NCI-H748 (cell line): ENCODE measurements at regions not wholly inside any gene's neighbourhood (a gene's known extent, or its start where the extent isn't known, plus 50 kb on each side); places are given as distances from the start of the nearest gene placed in this dataset.
"Not testable (repeated sequence)": the region's sequence is repeated elsewhere in the genome, so short reads cannot be mapped to it uniquely, and the experiment has no call there.

Experiments
- DNase-seq: peaks from one replicate; lab custom pipeline; 2025; ENCODE audit not compliant: unreplicated experiment; lab: John Stamatoyannopoulos, UW

DNA sequence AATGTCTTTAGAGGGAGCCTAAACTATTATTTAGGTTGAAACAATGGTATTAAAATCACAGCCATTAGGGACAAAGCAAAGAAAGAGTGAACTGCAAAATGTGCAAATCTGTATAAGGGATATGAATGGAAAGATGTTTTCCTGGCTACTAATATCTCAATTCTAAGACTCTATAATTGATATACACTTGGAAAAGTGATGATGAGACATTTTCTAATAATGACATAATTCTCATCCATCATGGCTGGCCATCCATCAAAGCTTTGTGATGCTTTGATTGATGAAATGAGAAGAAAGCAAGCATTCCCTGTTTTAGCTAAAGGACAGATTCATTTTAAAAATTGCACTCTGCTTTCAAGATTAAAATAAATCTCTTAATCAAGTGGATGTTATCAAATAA, 965.5 kb upstream of the IGFBP7 start:
- DNase-seq, result no peak

DNA sequence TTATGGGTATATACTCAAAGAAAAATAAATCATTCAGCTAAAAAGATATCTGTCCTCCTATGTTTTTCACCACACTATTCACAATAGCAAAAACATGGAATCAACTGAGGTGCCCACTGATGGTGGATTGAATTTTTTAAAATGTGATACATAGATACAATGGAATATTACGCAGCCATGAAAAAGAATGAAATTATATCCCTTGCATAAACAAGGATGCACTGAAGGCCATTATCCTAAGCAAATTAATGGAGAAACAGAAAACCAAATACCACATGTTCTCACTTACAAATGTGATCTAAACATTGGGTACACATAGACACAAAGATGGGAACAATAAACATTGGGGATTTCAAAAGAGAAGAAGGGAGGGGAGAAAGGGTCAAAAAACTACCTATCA, 964.2 kb upstream of the IGFBP7 start:
- no peak for DNase-seq

DNA sequence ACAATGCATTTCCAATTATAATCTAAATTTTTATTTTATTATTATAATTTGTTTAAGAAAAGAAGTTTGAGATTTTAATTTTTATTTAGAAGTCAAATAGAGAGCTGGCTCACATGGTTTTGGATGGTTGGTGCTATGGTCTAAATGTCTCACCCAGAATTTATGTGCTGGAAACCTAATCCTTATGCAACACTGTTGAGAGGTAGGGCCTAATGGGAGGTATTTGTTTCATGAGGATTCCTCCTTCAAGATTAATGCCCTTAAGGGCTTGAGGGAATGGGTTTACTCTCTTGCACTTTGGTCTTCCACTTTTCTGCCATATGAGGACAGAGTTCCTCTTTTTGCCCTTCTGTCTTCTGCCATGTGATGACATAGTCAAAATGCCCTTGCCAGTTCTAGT, 960.5 kb upstream of the IGFBP7 start:
- no peak for DNase-seq

DNA sequence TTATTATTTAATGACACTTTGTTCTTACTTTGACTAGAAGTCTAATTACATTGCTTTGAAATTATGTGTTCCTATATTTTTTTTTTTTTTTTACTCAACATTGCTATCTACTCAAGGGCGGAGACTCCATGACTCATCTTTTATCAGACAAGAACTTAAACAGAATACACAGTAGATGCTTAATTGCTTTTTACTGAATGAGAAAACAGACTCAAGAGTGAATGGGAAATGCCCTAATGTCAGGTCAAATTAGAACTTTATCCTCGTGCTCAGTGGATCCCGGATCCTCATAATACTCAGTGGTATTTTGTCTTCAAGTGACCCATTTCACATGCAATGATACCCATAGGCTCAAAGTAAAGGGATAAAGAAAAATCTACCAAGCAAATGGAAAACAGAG, 954.5 kb upstream of the IGFBP7 start:
- DNase-seq, result no peak

DNA sequence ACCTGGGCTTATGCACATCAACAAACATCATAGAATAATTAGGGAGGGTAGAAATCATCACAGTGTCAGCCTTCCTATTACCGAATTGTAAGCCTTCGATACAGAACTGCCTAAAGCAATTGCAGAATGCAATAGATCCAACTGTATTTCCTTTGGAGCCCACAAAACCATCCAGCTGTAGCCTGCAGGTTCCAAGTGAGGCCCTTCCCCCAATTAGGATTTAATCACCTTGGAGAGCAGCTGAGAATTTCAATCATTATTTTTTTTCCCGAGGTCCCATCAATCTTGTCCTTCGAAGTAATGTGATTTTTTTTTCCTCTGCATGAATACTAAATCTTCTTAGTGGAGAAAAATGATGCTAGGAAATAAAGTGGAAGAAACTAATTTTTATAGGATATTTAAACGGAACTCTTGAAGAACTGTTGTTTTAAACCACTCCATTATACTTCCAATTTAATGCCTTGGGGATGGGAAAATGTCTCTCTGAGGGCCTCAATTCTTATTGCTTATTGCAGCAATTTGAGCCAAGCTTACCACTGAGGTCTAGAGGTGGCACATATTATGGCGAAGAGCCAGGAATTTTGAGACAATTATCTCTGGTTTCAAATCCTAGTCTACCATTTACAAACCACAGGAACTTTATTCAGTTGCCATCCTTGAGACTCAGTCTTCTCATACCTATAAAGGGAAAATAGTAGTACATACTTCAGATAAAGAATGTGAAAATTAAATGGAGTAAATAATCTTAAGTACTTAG, 953.4 kb upstream of the IGFBP7 start:
- no peak for DNase-seq

DNA sequence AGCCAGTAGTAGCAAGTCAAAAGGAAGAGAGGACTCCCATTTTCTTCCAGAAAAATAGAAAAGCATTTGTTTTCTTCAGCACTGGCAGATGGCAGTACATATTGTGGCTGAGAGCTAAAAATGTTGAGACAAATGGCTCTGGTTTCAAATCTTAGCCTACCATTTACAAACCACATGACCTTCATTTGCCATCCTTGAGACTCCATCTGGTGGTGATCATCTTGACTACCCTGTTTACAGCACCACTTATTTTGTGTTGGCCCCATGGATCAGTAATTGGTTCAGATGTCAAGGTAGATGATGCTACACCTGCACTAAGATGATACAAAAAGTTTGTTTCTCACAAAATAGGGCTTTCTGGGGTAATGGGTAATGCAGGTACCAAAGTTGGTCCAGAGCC, 951.8 kb upstream of the IGFBP7 start:
- DNase-seq, result no peak

DNA sequence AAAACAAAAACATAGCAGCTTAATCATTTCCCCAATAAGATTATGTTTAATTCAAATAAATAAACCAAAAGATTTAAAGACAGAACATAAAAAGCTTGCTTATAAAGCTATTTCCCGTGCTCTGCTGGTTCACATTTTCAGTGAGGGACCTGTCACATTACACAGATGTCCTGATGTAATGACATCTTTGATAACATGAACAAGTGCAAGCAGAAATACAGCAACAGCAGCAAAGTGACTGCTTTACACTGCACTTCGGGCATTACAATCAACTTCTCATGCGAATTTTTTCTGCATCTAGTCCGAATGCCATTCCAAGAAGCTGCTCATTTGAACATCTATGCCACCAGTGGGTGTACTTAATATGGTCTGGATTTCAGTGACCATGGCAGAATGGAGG, 940.3 kb upstream of the IGFBP7 start:
- no peak for DNase-seq

DNA sequence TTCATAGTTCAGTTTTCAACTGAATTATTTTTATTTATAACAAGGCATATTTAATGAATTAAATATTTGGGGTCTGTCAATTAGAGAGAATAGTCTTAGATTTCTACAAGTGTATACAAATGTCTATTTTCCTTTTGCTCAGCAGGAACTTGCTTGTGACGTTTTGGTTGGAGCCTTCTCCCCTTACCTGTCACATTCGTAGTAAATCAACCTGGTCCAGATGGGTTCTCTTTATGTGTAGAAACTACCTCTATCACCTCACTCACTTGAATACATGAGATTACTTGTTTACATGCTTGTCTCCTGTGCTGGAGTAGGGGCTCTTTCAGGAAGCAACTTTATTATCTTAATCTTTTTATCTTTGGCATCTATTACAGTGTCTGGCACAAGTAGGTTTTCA, 938.3 kb upstream of the IGFBP7 start:
- no peak for DNase-seq

DNA sequence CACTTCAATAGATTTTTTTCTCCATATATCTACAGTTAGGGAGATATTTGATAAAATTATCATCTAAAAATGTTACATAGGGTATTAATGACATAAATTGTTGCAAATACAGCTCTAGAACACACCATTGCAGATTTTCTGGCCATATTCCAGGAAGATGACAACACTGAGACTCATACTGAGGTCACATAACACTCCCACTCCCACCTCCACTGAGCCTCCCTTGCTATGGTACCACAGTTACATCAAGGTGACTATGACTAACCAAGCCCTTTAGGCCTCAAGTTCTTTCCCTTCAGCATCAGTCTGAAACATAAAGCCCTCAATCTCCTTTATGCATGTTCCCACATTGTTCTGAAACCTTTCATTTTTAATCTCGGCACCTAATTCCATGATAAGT, 932.0 kb upstream of the IGFBP7 start:
- no peak for DNase-seq

DNA sequence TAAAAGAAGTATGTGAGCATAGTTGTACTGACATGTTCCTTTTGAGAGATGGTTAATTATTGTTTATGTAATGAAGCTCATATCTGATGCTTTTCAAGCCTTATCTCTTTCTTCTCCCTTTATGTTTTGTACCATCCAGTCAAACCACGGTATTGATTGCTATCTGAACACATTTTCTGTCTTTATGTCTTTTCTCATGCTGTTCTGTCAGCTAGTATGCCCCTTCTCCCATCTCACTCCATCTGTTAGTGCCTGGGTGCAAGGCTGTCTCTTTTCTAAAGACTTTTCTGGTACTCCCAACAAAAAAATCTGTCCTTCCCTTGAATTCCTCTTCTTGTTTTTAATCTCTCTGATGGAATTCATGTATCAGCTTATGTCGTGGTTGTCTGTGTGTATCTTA, 883.8 kb upstream of the IGFBP7 start:
- DNase-seq, result no peak

DNA sequence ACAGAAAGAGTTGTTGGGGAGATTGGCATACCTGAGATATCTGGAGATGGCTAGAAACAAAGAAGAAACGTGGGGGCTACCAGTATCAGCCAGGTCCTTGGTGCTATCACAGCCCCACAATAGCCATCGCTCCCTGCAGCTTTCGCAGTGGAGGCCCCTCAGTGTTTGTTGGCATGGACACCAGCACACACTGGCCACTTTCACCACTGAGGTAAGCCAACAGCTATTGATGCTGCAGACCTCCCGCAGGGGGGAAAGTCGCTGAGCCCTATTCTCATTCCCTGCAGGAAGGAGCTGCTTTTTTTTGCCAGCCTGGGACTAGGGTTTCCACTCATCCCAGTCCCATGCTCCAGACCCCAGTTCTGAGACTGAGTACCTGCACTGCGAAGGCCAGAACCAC, 879.2 kb upstream of the IGFBP7 start:
- no peak for DNase-seq

DNA sequence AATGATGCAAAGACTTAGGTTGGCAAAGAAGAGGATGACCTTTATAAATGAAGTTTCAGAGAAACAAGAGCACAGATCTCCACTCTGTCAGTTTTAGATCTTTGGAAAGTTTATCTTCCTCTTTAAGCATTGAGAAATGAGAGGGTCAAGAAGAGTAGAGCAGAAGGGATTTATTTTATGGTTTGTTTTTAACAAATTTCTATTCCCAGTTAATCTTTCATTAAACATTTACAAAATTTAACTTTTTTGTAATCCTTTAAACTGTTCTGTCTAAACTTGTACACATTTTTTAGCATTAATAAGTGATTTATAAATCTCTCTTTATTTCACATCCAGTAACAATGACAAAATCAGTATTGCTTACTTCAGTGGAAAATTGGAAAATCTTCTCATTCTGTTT, 875.0 kb upstream of the IGFBP7 start:
- DNase-seq, result no peak

DNA sequence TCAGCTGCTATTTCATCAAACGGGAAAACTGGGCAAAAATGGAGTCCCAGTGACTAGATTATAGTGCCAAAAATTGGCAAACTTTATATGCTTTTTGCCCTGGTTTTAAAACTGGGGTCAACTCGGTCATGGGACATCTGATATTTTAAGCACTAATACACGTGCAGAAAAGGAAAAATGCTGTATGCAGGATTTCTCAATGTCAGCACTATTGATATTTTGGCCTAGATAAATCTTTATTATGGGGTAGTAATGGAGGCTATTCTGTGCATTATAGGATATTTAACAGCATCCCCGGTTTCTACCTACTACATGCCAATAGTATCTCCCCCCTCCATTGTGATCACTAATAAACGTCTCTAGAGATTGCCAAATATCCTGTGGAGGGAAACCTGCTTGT, 870.9 kb upstream of the IGFBP7 start:
- DNase-seq, result no peak

DNA sequence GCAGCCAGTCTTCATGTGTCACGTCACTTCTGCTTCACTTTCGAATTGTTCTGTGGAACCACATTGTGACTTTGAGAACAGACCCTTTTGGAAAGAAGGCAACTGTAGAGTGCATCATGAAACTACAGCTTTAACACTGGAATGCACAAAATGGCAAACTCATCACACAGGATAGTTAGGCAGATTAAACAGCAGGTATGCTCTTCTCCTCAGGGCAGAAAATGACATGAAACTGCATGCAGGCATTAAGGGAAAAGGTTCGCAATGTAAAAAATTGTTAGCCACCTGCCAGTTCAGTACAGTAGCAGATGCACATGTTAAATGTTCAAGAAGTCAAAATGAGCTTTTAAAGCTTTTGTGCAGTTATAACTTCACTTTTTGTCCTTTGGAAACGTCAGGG, 864.6 kb upstream of the IGFBP7 start:
- DNase-seq, result no peak

DNA sequence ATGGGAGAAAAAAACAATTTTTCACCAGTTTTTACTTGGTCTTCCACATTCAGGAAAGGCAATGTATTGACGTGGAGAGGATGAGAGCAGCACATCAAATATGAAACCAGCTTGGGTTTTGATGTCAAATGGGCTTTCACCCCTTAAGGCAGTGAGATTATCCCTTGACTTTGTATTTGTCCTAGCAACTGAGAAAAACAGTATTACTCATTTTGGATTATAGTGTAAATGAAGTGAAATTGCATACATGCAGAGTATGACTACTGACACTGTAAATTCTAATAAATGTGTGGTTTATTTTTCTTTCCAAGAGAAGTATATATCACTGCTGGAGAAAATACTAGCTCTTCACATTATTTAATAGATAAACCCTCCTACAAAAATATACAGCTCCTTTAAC, 863.6 kb upstream of the IGFBP7 start:
- DNase-seq, result no peak

DNA sequence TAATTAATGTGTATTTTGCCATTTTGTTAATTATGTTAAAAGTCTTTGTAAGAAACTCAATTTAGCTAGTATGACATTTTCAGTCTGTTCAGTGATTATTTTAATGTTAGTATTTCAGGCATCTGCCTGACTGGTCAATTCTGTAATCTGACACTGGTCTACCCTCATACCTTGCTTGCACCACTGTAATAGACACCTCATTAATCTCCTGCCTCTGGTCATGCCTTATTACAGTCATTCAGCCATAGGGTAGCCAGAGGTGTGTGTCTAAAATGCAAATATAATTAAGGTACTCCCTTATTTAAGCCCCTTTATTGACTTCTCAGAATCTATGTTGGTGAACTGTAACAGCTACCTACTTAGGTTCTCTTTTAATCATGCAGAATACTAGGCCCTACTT, 861.1 kb upstream of the IGFBP7 start:
- DNase-seq, result no peak

DNA sequence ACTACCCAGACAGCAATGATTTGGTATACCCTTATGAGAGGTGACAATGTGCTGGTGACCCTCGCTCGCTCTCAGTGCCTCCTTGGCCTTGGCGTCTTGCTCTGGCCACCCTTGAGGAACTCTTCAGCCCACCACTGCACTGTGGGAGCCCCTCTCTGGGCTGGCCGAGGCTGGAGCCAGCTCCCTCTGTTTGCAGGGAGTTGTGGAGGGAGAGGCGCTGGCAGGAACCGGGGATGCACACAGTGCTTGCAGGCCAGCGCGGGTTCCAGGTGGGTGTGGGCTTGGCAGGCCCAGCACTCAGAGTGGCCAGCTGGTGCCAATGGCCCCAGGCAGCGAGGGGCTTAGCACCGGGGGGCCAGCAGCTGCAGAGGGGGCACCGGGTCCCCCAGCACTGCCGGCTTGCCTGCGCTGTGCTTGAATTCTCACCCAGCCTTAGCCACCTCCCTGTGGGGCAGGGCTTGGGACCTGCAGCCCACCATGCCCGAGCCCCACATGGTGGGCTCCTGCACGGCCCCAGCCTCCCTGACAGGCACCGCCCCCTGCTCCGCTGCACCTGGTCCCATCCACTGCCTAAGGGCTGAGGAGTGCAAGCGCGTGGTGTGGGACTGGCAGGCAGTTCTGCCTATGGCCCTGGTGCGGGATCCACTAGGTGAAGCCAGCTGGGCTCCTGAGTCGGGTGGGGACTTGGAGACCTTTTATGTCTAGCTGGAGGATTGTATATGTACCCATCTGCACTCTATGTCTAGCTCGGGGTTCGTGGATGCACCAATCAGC, 857.0 kb upstream of the IGFBP7 start:
- no peak for DNase-seq

DNA sequence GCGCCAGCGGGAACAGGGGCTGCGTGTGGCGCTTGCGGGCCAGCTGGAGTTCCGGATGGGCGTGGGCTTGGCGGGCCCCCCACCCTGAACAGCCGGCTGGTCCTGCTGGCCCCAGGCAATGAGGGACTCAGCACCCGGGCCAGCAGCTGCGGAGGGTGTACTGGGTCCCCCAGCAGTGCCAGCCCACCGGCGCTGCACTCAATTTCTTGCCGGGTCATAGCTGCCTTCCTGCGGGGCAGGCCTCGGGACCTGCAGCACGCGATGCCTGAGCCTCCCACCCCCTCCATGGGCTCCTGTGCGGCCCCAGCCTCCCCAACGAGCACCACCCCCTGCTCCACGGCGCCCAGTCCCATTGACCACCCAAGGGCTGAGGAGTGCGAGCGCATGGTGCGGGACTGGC, 855.2 kb upstream of the IGFBP7 start:
- not testable (repeated sequence) for DNase-seq

DNA sequence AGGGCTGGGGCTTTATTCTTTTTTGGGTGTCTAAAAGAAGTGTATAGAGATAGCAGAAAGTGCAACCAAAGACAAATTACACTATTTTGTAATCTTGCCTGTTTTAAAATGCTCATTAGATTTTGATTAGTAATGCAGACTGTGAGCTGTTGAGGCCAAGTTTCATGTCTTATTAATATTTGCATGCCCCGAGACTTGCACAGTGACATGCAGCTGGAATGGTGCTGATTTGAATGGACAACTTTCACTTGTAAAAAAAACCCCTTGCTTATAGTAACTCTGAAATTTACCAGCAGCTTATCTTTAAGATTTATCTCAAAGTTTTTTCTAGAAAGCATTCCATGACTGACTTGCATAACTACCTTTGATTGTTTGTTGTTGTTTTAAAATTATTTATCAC, 835.1 kb upstream of the IGFBP7 start:
- no peak for DNase-seq

DNA sequence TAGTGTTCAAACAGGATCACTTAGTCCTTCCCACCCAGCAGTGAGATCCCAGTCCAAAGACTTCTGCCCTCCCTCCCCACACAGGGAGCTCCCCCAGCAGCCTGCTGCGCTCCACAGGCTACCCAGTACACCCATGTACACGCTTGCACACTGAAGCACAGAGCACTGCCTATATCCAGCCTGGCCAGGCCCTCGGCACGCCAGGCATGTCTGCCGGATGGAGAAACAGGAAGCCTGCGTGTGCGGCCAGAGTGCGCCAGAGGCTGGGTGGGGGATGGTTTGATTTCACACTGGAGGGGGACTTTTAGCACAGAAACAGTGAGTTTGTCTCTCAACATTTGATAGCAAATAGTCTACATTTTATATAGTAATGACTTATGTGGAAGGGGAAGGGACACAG, 833.5 kb upstream of the IGFBP7 start:
- DNase-seq, result no peak

DNA sequence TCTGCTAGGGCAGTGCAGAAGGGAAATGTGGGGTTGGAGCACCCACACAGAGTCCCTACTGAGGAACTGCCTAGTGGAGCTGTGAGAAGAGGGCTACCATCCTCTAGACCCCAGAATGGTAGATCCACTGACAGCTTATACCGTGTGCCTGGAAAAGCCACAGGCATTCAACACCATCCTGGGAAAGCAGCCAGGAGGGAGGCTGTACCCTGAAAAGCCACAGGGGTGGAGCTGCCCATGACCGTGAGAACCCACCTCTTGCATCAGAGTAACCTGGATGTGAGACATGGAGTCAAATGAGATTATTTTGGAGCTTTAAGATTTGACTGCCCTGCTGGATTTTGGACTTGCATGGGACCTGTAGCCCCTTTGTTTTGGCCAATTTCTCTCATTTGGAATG, 827.1 kb upstream of the IGFBP7 start:
- not testable (repeated sequence) for DNase-seq

DNA sequence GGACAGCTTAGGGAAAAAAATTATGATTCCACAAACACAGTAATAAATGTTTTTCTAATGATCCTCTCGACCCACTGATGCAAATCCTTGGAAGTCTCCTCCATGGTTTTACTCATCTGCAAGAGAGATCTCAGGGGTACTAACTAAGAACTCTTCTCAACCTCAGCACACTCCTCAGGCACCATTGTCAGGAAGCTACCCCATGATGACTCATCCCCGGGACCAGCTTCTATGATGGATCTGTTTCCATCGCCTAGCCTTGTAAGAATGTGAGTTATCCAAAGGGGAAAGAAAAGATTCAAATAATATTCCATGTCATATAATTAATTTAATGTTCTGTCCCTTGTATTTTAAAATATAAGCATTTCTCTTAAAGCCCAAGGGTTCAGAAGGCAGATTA, 816.1 kb upstream of the IGFBP7 start:
- DNase-seq, result no peak

DNA sequence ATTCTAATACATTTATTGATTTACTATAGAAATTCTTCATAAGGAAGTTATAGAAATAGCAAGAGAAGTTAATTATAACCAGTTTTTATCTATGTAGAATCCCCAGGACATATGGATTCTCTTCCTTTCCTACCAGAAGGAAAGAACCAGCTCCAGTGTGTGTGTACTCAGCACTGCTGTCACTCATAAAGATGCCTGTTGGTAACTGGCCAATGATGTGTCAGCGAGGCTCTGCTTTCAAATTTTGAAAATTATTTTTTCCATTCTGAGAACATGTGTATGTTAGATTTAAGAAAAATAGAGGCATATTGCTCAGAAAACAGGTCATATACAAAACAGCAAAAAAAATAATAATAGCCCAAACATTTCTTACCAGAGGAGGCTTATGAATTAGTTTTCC, 814.8 kb upstream of the IGFBP7 start:
- DNase-seq, result no peak
